ENCODE measurements at regions not wholly inside any gene's neighbourhood (a gene's known extent, or its start where the extent isn't known, plus 50 kb on each side); places are given as distances from the start of the nearest gene placed in this dataset.

- Histone ChIP-seq H3K4me1 (peaks cover 11 to 17% of the 10 kb centered on the region in 2 donors), H3K27ac (no peak overlapping the region), H3K4me3 (no peak overlapping the region), H3K9me3 (no peaks in the 10 kb centered on the region), H3K27me3 (no peaks in the 10 kb centered on the region), H3K36me3 (no peaks in the 10 kb centered on the region)
- no peak for DNase-seq
- in situ Hi-C loops (cut with MboI; ENCODE audit: low sequenced_read_pairs in 4 of 4) (no loop called here), intact Hi-C loops (cut with DNase I; ENCODE audit: low total_unique reads) (no loop called here)
- ATAC-seq = no peak
- no peak for TF ChIP-seq CTCF (IDR thresholded peaks at IDR 0.05 in 4 of 5, conservative IDR thresholded peaks at IDR 0.05 in 1 of 5)
- TF ChIP-seq POLR2A (IDR thresholded peaks at IDR 0.05) = no peak
These were observed 247.7 kb upstream of the DMRT1 start for GRCh38 chr9:593809-594208.

DNA sequence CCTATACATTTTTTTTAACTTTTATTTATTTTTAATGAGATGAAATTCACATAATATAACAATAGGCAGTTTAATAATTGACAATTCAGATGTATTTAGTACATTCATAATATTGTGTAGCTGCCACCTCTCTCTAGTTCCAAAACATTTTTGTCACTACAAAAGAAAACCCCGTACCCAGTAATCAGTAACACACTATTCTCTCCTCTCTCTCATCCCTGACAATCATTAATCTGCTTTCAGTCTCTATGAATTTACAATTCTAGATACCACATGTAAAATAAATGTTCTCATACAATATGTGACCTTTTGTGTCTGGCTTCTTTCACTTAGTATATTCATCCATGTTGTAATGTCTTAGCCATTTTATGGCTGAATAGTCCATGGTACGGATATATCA is 244.8 kb upstream of the DMRT1 start:
- Histone ChIP-seq H3K36me3 (no peaks in the 10 kb centered on the region), H3K9me3 (no peaks in the 10 kb centered on the region), H3K4me1 (peaks cover 0 to 3% of the 10 kb centered on the region in 2 donors), H3K27me3 (no peaks in the 10 kb centered on the region), H3K4me3 (no peak overlapping the region), H3K27ac (no peak overlapping the region)
- in situ Hi-C loops (cut with MboI; ENCODE audit: low sequenced_read_pairs in 4 of 4) = no loop called here
- ATAC-seq (no peak), DNase-seq (no peak)
- intact Hi-C loops (cut with DNase I; ENCODE audit: low total_unique reads) = no loop called here
- TF ChIP-seq CTCF (IDR thresholded peaks at IDR 0.05 in 4 of 5, conservative IDR thresholded peaks at IDR 0.05 in 1 of 5) (no peak), POLR2A (IDR thresholded peaks at IDR 0.05) (no peak)

DNA sequence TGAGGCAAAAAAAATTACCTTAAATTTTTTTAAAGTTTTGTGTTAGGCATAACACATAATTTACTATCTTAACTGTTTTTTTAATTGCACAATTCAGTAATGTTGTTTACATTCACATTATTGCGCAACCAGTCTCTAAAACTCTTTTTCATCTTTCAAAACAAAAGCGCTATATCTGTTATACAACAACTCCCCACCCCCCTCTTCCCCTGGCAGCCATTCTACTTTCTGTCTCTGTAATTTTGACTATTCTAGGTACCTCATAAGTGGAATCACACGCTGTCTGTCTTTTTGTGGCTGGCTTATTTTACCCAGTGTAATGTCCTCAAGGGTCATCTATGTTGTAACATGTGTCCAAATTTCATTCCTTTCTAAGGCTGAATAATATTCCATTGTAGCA is 241.5 kb upstream of the DMRT1 start:
- Histone ChIP-seq H3K27ac (no peak overlapping the region), H3K36me3 (no peaks in the 10 kb centered on the region), H3K27me3 (no peaks in the 10 kb centered on the region), H3K4me3 (no peak overlapping the region), H3K4me1 (no peaks in the 10 kb centered on the region), H3K9me3 (no peaks in the 10 kb centered on the region)
- TF ChIP-seq POLR2A (IDR thresholded peaks at IDR 0.05) = no peak
- TF ChIP-seq CTCF (IDR thresholded peaks at IDR 0.05 in 4 of 5, conservative IDR thresholded peaks at IDR 0.05 in 1 of 5) = no peak
- DNase-seq (no peak), ATAC-seq (no peak)
- intact Hi-C loops (cut with DNase I; ENCODE audit: low total_unique reads) (no loop called here), in situ Hi-C loops (cut with MboI; ENCODE audit: low sequenced_read_pairs in 4 of 4) (loop anchor here (25.0 kb wide), 1 partner anchor 412 kb away; no protein-coding TSS in a partner anchor)

GRCh38 chr9:602716-603115 is 238.8 kb upstream of the DMRT1 start:
- intact Hi-C loops (cut with DNase I; ENCODE audit: low total_unique reads) (no loop called here), in situ Hi-C loops (cut with MboI; ENCODE audit: low sequenced_read_pairs in 4 of 4) (loop anchor here (25.0 kb wide), 1 partner anchor 410 kb away; no protein-coding TSS in a partner anchor)
- Histone ChIP-seq H3K27me3 (no peaks in the 10 kb centered on the region), H3K36me3 (no peaks in the 10 kb centered on the region), H3K9me3 (no peaks in the 10 kb centered on the region), H3K4me3 (no peak overlapping the region), H3K27ac (no peak overlapping the region), H3K4me1 (no peaks in the 10 kb centered on the region)
- no peak for DNase-seq
- ATAC-seq = no peak
- TF ChIP-seq CTCF (IDR thresholded peaks at IDR 0.05 in 4 of 5, conservative IDR thresholded peaks at IDR 0.05 in 1 of 5) (no peak), POLR2A (IDR thresholded peaks at IDR 0.05) (no peak)

GRCh38 chr9:603126-603525 is 238.4 kb upstream of the DMRT1 start:
- DNase-seq (no peak), ATAC-seq (no peak)
- no peaks in the 10 kb centered on the region for H3K4me1 ChIP-seq
- H3K4me3 ChIP-seq = no peak overlapping the region
- H3K36me3 ChIP-seq = no peaks in the 10 kb centered on the region
- H3K27ac ChIP-seq = no peak overlapping the region
- intact Hi-C loops (cut with DNase I; ENCODE audit: low total_unique reads) (no loop called here), in situ Hi-C loops (cut with MboI; ENCODE audit: low sequenced_read_pairs in 4 of 4) (loop anchor here (25.0 kb wide), 1 partner anchor 409 kb away; no protein-coding TSS in a partner anchor)
- TF ChIP-seq CTCF (IDR thresholded peaks at IDR 0.05 in 4 of 5, conservative IDR thresholded peaks at IDR 0.05 in 1 of 5) = no peak
- no peak for TF ChIP-seq POLR2A (IDR thresholded peaks at IDR 0.05)
- H3K27me3 ChIP-seq = no peaks in the 10 kb centered on the region
- no peaks in the 10 kb centered on the region for H3K9me3 ChIP-seq
